ENCODE measurements at regions not wholly inside any gene's neighbourhood (a gene's known extent, or its start where the extent isn't known, plus 50 kb on each side); places are given as distances from the start of the nearest gene placed in this dataset.

DNA sequence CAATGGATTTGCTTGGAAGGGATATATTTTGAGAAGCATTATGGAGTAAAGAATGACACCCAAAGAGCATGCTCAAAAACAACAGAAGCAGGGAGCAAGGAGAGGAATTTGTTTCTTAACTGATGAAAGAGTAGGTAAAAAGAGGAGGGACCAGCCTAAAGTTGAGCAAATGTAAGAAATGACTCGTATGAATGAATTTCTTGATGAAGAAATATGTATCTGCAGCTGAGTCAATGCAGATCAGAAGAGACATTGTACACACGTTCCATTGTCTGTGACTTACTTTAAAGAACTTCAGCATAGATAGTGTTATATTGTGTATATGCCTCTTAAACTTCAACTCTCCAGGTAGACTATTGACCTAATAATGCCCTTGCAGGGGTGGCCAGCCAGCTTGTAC is 112.7 kb upstream of the NREP start:
- DNase-seq (ENCODE audit: low read depth), result no peak

DNA sequence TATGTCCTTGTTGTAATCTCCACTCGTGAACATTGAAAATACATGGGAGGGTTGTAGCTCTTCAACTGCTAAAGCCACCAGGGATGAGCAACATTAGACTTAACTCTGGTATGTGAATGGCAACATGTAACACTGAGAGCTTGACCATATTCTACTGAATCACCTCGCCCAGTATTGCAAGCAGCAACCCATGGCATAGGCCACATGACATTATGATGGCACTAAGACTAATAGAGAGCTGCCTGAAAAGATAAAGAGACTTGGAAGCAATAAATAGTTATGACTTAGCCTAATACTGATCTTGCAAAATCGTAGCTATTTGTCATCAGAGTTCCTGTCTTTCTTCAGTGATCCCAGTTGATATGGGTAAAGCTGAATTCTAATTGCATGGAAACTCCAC is 108.4 kb upstream of the NREP start:
- no peak for DNase-seq (ENCODE audit: low read depth)

DNA sequence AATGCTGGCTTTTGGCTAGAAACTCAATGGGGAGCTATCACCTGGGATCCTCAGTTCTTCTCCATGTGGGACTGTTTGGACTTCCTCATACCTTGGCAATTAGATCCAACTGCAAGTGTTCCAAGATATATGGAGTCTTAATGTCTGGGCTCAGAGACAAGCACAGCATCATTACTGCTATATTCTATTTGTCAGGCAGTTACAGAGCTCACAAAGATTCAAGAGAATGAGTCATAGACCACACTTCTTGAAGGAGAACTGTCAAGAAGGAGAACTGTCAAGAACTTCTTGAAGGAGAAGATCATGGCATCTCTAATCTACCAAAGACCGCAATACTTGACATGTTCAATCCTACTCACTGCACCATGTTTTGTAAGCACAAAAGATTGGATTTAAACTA is 106.8 kb upstream of the NREP start:
- no peak for DNase-seq (ENCODE audit: low read depth)

DNA sequence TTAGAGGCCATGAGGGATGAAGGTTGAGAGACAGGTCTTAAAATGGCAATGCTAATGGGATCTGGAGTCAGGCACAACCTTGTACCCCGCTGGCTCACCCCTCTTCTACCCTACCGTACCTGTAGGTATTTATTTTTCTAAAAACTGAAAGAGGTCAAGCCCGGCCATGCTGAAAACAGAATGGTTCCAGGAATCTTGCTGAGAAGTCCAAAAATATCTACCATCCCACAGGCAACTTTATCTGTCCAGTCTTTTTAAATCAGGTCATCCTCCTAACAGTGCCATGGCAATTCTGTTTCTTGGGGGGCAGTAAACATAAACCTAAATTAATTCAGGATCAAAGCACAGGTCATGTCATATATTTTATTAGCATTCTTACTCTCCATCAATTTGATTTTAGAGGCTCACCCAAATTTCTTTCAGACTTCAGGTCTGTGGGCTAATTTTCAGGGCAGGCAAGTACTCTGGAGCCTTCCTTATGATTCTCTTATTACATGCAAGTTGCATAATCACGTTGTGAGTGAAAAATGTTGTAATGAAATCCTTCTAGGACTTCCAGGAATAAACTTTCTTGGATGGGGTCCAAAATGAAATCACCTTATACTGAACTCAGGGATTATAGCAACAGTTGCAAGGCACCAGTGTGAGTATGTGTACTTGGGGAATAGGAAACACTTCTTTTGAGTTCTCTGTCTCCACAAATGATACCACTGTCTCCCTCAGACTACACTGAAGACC is 102.7 kb upstream of the NREP start:
- peak; percentile 60 for DNase-seq (ENCODE audit: low read depth)

DNA sequence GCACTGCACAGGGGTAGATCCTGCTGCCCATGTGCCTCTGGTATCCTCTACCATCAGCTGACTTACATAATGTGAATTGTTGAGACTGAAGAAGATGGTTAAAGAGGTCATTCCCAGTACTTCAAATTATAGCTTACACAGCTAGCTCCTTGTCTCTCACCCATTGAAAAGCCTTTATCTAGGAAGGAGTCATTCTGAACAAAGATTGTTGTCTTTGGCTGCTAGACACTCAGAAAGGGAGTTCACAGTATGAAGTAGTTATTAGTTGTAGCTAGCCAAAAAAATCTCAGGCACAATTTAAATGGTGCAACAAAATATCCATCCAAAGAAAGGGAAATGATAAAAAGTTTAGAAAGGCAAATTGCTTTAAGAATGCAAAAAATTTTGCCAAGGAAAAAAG is 102.0 kb upstream of the NREP start:
- no peak for DNase-seq (ENCODE audit: low read depth)

DNA sequence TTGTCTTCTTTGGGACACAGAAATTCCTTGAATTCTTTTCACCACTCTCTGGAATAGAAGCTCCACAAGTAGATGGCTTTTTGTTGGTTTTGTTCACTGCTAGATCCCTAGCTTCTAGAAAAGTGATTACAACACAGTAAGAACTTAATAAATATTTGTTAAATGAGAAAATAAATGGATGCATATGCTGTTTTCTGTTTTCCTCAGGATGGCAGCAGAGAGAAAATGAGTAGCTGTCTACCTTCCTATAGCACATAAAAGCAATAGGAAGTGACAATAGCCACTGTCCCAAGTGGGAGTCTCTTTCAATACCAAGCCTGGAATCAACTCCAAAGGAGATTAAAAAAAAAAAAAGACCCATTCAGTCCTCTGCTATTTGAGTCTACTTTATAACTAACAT is 100.6 kb upstream of the NREP start:
- DNase-seq (ENCODE audit: low read depth), result no peak

DNA sequence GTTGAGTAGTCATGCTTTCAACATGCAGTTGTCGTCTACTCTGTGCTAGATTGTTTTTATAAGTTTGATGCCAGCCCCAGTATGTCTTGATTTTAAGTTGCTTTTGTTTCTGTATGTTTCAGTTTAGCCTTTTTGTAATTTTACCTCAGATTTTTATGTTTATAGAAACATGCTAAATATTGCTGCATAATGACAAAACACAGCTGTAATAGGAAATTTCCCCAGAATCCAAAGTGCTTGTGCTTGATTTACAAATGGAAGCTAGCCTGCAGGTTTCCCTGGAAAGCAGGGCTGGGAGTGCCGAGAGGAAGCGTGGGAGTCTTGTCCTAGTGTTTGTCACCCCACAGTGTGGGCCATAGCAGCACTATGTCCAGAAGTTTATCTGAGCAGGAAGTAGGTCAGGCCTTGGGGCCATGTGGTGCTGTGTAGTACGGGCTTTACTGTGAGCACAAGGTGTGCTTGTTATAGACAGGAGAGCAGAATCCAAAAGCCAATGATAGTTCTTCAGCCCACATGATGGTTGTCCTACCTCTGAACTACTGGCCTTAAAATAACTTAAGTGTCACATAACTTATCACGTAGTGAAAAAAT is 100.0 kb upstream of the NREP start:
- DNase-seq (ENCODE audit: low read depth), result no peak

DNA sequence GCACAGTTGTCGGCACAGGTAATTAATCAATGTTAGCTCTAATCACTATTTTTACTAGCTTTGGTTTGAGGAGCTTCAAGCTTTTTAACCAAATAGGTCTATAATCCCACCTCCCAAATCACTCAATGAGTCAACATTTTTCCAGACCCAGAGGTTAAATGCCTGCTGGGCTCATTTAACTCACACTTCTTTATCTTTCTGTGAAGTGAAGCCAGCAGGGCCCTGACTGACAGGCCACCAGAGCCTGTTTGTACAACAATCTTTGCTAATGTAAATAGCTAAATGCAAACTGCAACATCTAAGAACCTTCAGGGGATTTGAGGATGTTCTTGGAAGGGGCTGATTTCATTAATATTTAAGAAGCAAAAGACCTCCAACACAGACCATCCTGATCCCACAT is 98.4 kb upstream of the NREP start:
- no peak for DNase-seq (ENCODE audit: low read depth)

DNA sequence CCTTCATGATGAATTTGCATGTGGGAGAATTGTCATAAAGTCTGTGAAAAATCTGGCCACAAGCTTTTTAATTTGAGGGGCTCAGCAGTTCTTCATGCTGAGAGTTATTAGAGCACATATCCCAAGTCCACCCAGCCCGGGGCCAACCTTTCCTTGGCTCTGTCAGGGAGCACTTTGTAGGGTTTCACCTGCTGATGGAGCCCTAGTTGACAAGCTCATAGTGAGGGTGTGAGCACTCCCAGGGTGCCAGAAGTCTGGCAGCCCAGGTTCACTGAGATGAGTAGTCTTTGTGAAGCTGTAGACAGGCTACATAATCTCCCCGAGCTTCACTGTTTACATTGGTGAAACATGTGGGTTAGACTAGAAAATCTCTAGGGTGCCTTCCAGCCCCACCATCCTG is 97.2 kb upstream of the NREP start:
- DNase-seq (ENCODE audit: low read depth), result no peak

DNA sequence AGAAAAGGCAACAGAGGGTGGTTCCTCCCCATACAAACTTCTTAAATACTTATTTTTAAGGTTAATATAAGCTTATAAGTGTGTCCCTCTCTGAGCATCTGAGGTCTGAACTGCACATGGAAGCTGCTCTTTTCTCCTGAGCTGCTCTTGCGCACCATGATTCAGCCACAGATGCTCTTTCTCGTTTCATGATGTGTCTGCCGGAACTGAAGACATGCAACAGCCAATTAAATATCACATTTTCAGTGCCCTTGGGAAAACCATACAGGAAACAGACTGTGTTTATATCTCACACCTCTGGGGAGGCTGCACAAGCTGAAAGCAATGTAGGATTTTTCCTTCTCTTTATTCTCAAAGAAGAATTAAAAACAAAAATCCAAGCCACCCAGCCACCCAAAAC is 96.8 kb upstream of the NREP start:
- DNase-seq (ENCODE audit: low read depth), result no peak

DNA sequence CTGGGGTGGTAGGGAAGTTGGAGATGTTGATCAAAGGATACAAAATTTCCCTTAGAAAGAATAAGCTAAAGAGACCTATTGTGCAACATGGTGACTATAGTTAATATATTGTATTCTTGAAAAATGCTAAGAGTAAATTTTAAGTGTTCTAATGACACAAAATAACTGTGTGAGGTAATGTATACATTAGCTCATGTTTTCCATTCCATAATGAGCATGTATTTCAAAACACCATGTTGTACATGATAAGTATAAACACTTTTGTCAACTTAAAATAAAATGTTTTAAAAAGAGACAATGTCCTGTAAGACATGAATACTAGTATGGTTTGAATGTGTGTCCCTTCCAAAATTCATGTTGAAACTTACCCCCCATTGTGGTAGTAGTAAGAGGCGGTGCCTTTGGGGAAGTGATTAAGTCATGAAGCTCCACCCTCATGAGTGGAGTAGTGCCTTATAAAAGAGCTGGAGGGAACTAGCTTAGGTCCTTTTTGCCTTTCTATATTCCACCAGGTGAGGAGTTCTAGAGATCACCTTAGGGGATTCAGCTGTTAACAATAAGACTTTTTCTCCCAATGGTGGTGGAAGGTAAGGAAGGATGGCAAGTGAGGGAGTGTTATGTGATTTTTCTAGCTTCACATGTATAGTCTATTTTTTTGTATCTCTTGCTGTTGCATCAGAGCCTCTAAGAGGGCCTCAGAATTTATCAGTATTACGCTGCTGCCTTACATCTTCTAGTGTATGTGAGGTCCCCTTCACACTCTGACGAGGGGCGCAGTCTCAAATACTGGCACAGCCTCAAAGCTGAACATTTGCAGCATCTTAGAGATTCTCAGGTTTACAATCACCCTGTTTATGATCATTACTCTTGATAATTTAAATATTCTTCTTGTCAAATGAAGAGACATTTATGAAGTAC is 94.9 kb upstream of the NREP start:
- DNase-seq (ENCODE audit: low read depth), result no peak

DNA sequence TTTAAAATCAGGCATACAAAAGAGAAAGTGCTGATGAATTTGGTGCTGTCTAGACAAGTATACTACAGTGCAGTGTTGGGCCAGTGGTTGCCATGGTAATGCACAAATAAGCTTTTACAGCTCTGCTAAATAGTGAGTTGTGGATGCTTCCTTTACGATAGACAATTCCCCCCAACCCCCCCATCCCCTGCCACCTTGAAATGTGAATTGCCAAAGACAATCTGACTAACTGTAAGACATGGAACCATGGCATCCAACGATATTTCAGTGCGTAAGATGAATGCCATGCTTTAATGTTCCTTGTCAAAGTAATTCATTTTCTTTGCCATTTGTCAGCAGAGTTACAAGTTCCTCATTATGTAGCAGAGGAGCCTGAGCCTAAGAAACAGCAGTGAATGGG is 91.5 kb upstream of the NREP start:
- DNase-seq (ENCODE audit: low read depth), result no peak

DNA sequence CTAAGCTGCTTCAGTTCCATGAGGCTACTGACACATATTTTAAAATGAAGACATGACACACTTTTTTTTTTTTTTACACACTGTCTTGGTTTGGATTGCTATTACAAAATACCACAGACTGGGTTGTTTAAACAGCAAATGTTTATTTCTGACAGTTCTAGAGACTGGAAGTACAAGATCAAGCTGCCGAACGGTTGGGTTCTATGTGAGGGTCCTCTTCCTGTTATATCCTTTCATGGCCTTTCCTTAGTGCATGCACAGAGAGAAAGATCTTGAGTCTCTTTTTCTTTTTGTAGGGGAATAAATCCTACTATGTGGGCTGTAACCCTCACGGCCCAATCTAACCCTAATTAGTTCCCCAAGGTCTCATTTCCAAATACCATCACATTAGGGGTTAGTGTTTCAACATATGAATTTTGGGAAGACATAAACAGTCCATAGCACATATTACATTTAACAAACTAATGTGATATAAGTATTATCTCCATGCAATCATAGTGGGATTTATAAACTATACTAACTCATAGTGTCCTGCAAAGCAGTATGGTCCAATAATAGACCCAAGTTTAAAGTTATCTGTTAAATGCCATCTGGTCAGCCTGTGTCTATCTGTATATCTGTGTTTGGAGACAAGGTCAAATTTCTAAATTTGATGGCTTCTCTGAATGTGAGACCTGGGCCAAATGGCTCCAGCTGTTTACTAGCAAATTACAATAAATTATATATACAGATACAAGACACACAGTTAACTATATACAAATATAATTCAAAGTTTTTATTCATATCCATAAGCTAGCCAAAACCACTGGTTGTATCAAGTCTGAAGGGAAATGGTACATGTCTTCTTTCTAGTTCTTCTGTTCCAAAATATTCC is 90.3 kb upstream of the NREP start:
- DNase-seq (ENCODE audit: low read depth), result no peak

DNA sequence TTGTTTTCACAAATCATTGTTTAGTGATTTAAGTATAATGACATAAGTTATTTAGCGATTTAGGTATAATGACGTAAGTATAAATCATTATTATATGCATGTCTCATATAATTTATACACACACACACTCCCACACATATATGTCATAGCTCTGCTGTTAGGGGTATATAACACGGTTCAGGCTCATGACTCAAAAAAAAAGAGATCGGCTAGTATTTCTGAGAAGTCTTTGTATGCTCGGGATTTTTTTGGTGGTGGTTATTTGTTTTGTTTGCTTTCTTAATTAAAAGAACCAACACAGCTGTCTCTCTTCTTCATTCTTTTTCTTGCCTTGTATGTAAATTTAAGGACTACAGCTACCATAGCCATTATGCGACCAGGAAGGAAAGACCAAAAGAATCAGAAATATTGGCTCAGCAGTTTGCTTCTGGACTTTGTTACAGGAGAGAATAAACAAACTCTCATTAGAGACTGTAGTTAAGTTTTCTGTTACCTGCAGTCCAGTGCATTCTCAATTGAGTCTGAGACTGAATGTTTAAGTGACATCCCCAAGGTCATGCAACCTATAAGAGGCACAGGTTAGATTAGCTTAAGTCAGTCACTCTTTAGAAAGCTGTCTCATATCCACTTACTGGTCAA is 83.2 kb upstream of the NREP start:
- DNase-seq (ENCODE audit: low read depth), result no peak

DNA sequence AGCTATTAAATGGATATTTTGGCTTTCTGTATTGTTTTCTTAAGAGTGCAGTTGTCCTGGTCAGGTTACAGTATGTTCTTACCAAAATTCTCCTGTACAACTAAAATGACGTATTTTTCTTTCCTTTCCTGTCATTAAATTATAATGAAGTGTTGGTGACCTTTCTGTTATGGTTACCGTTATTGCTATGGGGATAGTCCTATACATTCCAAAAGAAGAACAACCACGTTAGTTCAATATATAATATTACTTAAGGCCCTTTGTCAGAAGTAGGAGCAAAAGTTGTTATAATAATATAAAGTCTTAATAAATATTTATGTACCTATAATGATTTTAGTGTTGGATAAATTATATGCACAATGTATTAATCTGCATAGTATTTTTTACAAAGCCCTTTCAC is 82.4 kb upstream of the NREP start:
- DNase-seq (ENCODE audit: low read depth), result no peak

DNA sequence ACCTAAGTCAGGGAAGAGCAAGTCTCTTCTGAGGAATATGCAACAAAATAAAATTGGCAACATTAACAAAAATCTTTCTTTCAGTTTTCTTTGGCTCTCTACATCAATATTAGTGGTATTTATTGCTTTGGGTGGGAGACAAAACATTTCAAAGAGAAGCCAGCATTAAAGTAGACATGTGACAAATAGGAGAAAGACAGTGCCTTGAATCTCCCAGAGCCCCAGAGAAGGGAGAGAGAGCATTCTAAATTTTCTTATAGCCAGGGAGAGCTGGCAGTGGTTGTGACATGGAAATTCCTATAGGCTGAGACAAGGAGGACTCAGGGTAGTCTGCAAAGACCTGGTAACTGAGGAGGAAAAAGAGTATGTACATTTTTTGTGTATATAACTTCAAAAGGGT is 79.4 kb upstream of the NREP start:
- DNase-seq (ENCODE audit: low read depth), result no peak

DNA sequence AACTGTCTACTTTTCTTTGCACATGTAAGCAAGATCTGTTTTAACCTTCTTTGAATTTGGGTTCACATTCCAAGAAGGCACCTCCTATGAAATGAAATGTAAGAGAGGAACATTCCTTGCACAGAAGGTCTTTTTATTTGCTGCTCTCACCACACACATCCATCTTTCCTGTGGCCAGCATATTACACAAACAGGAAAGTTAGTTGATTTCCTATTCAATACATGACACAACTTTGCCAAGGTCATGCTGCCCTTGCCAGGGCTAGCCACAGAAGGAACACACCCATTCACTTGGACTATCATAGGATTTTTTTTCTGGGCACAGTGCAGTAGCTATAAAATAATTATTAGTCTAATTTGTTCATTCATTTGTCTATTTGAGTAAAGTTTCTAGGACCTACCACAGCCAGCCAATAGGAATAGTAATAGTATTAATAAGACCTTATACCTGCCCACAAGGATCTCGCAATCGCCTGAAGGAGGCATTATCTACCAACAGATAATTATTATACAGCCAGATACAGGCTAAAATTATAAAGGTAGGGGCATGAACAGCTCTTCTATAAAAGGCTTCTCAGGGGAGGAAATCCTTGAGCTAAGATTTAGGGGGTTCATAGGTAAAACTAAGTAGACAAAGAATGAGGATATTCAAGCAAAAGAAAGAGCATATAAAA is 78.1 kb upstream of the NREP start:
- DNase-seq (ENCODE audit: low read depth), result no peak

DNA sequence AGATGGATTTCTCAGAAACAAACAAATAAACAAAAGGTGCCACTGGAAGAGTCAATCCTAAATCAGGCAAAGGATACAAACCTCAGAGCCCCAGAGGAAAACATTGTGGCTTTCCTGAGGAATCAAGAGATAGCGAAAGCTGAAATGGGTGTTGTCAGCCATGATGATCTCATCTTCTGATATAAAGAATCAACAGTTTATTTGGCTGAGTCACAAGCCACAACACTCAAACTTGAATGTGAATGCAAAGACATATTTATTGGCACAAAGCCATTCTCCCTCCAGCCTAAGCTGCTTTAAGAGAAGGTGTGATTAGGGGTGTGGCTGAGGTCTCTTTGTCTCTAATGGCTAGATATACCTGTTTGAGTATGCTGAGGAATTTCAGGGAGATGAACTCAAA is 73.3 kb upstream of the NREP start:
- no peak for DNase-seq (ENCODE audit: low read depth)

DNA sequence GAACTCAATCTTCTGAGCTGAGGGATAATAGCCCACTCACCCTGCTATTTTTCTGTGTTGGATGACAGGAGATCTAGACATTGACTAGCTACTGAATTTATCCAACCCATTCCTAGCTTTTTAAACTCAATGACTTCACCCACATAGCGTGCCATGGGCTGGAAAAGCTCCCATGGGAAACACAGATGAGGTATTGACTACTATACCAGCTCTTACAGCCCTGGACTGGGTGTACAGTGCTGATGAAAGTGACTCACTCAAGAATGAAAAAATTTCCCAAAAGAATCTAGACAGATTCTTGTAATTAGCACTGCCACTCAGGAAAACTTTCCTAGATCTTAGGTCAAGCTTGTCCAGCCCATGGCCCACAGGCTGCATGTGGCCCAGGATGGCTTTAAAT is 72.7 kb upstream of the NREP start:
- no peak for DNase-seq (ENCODE audit: low read depth)

DNA sequence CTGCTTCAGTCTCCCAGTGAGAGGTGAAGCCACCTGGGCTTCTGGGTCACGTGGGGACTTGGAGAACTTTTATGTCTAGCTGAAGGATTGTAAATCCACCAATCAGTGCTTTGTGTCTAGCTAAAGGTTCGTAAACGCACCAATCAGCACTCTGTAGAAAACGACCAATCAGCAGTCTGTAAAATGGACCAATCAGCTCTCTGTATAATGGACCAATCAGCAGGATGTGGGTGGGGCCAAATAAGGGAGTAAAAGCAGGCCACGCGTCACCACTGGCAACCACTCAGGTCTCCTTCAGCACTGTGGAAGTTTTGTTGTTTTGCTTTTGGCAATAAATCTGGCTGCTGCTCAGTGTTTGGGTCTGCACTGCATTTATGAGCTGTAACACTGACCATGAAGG is 69.1 kb upstream of the NREP start:
- no peak for DNase-seq (ENCODE audit: low read depth)

DNA sequence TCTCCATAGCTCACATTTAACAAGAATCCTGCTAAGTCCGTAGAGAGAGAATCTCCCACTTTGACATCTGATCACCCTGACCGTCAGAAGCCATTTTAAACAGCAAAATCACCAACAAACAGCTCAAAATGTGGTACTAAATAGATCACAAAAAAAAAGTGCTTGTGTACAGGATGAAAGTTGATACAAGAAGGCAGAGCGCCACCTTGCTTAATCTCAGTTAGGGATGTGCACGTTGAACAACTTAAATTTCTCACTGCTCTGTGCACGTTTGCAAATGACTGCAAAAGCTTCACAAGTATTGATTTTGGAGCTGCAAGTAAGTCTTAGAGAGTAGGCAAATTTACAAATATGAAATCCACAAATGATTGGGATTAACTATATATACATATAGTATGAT is 63.1 kb upstream of the NREP start:
- DNase-seq (ENCODE audit: low read depth), result no peak

Measured in forelimb muscle (tissue), 1 donor.